Activated T-helper 2 cell treated with anti-CD3 and anti-CD28 coated beads, Interferon-gamma antibody, Interleukin-2, Interleukin-4, amounts not matched to agents 10 μg/mL and 5 μg/mL and 100 μg/mL, durations not matched to agents 14 hours and 24 hours and 36 hours (primary cell): ENCODE measurements at regions not wholly inside any gene's neighbourhood (a gene's known extent, or its start where the extent isn't known, plus 50 kb on each side); places are given as distances from the start of the nearest gene placed in this dataset.

Experiments used
- DNase-seq: peaks from one replicate; pipeline ENCODE4 v3.0.0; 2021; ENCODE audit warnings: low spot score
- H3K27ac Mint-ChIP-seq: one replicate; pipeline ENCODE4 v1.8.0; 2021; ENCODE audit warnings: mixed read lengths
- H3K27me3 Mint-ChIP-seq: one replicate; pipeline ENCODE4 v1.8.0; 2021; ENCODE audit warnings: low read depth, mixed read lengths
- H3K36me3 Mint-ChIP-seq: one replicate; pipeline ENCODE4 v1.8.0; 2021; ENCODE audit warnings: low read depth, mixed read lengths
- H3K4me1 Mint-ChIP-seq: one replicate; pipeline ENCODE4 v1.8.0; 2021; ENCODE audit warnings: low read depth, mixed read lengths
- H3K4me3 Mint-ChIP-seq: one replicate; pipeline ENCODE4 v1.8.0; 2021; ENCODE audit warnings: low read depth, mild to moderate bottlenecking, moderate library complexity, mixed read lengths
- H3K9me3 Mint-ChIP-seq: one replicate; pipeline ENCODE4 v1.8.0; 2021; ENCODE audit warnings: mixed read lengths
- intact Hi-C: fragments of 100-400 bp; cut with micrococcal nuclease; formaldehyde crosslinking; loops from one replicate; pipeline ENCODE4 v1.15.1; 2023

- no peak overlapping the region for H3K4me3 Mint-ChIP-seq
Observed at GRCh38 chr9:28264368-28264767, 691.1 kb upstream of the C9orf72 start.

GRCh38 chr9:28267351-28267750, 694.1 kb upstream of the C9orf72 start:
- Mint-ChIP-seq H3K27me3 (no peaks in the 10 kb centered on the region), H3K27ac (no peak overlapping the region)
- intact Hi-C loops, result no loop called here

More at GRCh38 chr9:28264368-28264767, 691.1 kb upstream of the C9orf72 start:
- H3K4me1 Mint-ChIP-seq, result no peaks in the 10 kb centered on the region
- no peaks in the 10 kb centered on the region for H3K9me3 Mint-ChIP-seq
- H3K27me3 Mint-ChIP-seq, result no peaks in the 10 kb centered on the region
- H3K36me3 Mint-ChIP-seq, result no peaks in the 10 kb centered on the region
- no peak overlapping the region for H3K27ac Mint-ChIP-seq
- DNase-seq, result no peak
- intact Hi-C loops, result no loop called here

GRCh38 chr9:28270156-28270555, 696.9 kb upstream of the C9orf72 start:
- H3K4me1 Mint-ChIP-seq, result no peaks in the 10 kb centered on the region
- no peak overlapping the region for H3K4me3 Mint-ChIP-seq
- H3K36me3 Mint-ChIP-seq, result no peaks in the 10 kb centered on the region
- no peak for DNase-seq
- H3K27ac Mint-ChIP-seq, result no peak overlapping the region
- intact Hi-C loops, result no loop called here
- H3K9me3 Mint-ChIP-seq, result peaks cover 6% of the 10 kb centered on the region
- H3K27me3 Mint-ChIP-seq, result no peaks in the 10 kb centered on the region

More at GRCh38 chr9:28267351-28267750, 694.1 kb upstream of the C9orf72 start:
- Mint-ChIP-seq H3K36me3 (no peaks in the 10 kb centered on the region), H3K9me3 (peaks cover 4% of the 10 kb centered on the region), H3K4me1 (no peaks in the 10 kb centered on the region), H3K4me3 (no peak overlapping the region)
- DNase-seq, result no peak

- H3K27me3 Mint-ChIP-seq, result no peaks in the 10 kb centered on the region
- H3K27ac Mint-ChIP-seq, result no peak overlapping the region
- H3K36me3 Mint-ChIP-seq, result no peaks in the 10 kb centered on the region
- H3K9me3 Mint-ChIP-seq, result peaks cover 14% of the 10 kb centered on the region
- no peak for DNase-seq
- no peaks in the 10 kb centered on the region for H3K4me1 Mint-ChIP-seq
- H3K4me3 Mint-ChIP-seq, result no peak overlapping the region
- intact Hi-C loops, result no loop called here
Observed at GRCh38 chr9:28272127-28272526, 698.8 kb upstream of the C9orf72 start.

- no peaks in the 10 kb centered on the region for H3K36me3 Mint-ChIP-seq
- DNase-seq, result no peak
- intact Hi-C loops, result no loop called here
- H3K4me3 Mint-ChIP-seq, result no peak overlapping the region
- H3K4me1 Mint-ChIP-seq, result no peaks in the 10 kb centered on the region
- H3K9me3 Mint-ChIP-seq, result peaks cover 11% of the 10 kb centered on the region
- H3K27me3 Mint-ChIP-seq, result no peaks in the 10 kb centered on the region
- H3K27ac Mint-ChIP-seq, result no peak overlapping the region
Observed at GRCh38 chr9:28287455-28287854, 714.2 kb upstream of the C9orf72 start.

- H3K4me3 Mint-ChIP-seq, result no peak overlapping the region
- no peaks in the 10 kb centered on the region for H3K36me3 Mint-ChIP-seq
- intact Hi-C loops, result no loop called here
- no peaks in the 10 kb centered on the region for H3K27me3 Mint-ChIP-seq
- DNase-seq, result no peak
- no peak overlapping the region for H3K27ac Mint-ChIP-seq
- peaks cover 11% of the 10 kb centered on the region for H3K9me3 Mint-ChIP-seq
- no peaks in the 10 kb centered on the region for H3K4me1 Mint-ChIP-seq
Observed at GRCh38 chr9:28289746-28290145, 716.5 kb upstream of the C9orf72 start.

GRCh38 chr9:28293369-28294090, 720.2 kb upstream of the C9orf72 start:
- DNase-seq, result no peak
- Mint-ChIP-seq H3K4me3 (no peak overlapping the region), H3K27ac (no peak overlapping the region), H3K27me3 (no peaks in the 10 kb centered on the region), H3K9me3 (peaks cover 11% of the 10 kb centered on the region), H3K4me1 (no peaks in the 10 kb centered on the region), H3K36me3 (no peaks in the 10 kb centered on the region)
- intact Hi-C loops, result no loop called here

- Mint-ChIP-seq H3K27ac (no peak overlapping the region), H3K4me1 (no peaks in the 10 kb centered on the region), H3K27me3 (no peaks in the 10 kb centered on the region), H3K36me3 (no peaks in the 10 kb centered on the region), H3K4me3 (no peak overlapping the region), H3K9me3 (peaks cover 4% of the 10 kb centered on the region)
- intact Hi-C loops, result no loop called here
- DNase-seq, result no peak
Observed at GRCh38 chr9:28301281-28301680, 728.0 kb upstream of the C9orf72 start.

- no peaks in the 10 kb centered on the region for H3K4me1 Mint-ChIP-seq
- no peaks in the 10 kb centered on the region for H3K27me3 Mint-ChIP-seq
- H3K27ac Mint-ChIP-seq, result no peak overlapping the region
- peaks cover 4% of the 10 kb centered on the region for H3K9me3 Mint-ChIP-seq
- no peaks in the 10 kb centered on the region for H3K36me3 Mint-ChIP-seq
- no peak overlapping the region for H3K4me3 Mint-ChIP-seq
- no peak for DNase-seq
- intact Hi-C loops, result loop anchor here (10.0 kb wide), 1 partner anchor 203 kb away; no protein-coding TSS in a partner anchor
Observed at GRCh38 chr9:28317745-28318144, 744.5 kb upstream of the C9orf72 start.

GRCh38 chr9:28318515-28318914, 745.2 kb upstream of the C9orf72 start:
- DNase-seq, result no peak
- Mint-ChIP-seq H3K27me3 (no peaks in the 10 kb centered on the region), H3K36me3 (no peaks in the 10 kb centered on the region), H3K4me3 (no peak overlapping the region), H3K9me3 (no peaks in the 10 kb centered on the region), H3K27ac (no peak overlapping the region), H3K4me1 (no peaks in the 10 kb centered on the region)
- intact Hi-C loops, result loop anchor here (10.0 kb wide), 1 partner anchor 204 kb away; no protein-coding TSS in a partner anchor

GRCh38 chr9:28319981-28320380, 746.7 kb upstream of the C9orf72 start:
- H3K36me3 Mint-ChIP-seq, result no peaks in the 10 kb centered on the region
- no peak overlapping the region for H3K27ac Mint-ChIP-seq
- no peaks in the 10 kb centered on the region for H3K27me3 Mint-ChIP-seq
- H3K4me1 Mint-ChIP-seq, result no peaks in the 10 kb centered on the region
- no peaks in the 10 kb centered on the region for H3K9me3 Mint-ChIP-seq
- no peak overlapping the region for H3K4me3 Mint-ChIP-seq
- intact Hi-C loops, result loop anchor here (10.0 kb wide), 1 partner anchor 205 kb away; no protein-coding TSS in a partner anchor
- no peak for DNase-seq

- no peak for DNase-seq
- Mint-ChIP-seq H3K27me3 (no peaks in the 10 kb centered on the region), H3K9me3 (no peaks in the 10 kb centered on the region), H3K27ac (no peak overlapping the region), H3K4me1 (no peaks in the 10 kb centered on the region), H3K4me3 (no peak overlapping the region), H3K36me3 (no peaks in the 10 kb centered on the region)
- intact Hi-C loops, result no loop called here
Observed at GRCh38 chr9:28320616-28321015, 747.3 kb upstream of the C9orf72 start.

- Mint-ChIP-seq H3K27me3 (no peaks in the 10 kb centered on the region), H3K4me1 (no peaks in the 10 kb centered on the region), H3K9me3 (no peaks in the 10 kb centered on the region), H3K27ac (no peak overlapping the region), H3K4me3 (no peak overlapping the region), H3K36me3 (no peaks in the 10 kb centered on the region)
- intact Hi-C loops, result no loop called here
- no peak for DNase-seq
Observed at GRCh38 chr9:28329323-28329722, 756.0 kb upstream of the C9orf72 start.
